Endothelial cell of umbilical vein (primary cell): ENCODE measurements at regions not wholly inside any gene's neighbourhood (a gene's known extent, or its start where the extent isn't known, plus 50 kb on each side); places are given as distances from the start of the nearest gene placed in this dataset.

Experiments used
- BruUV-seq: library from RNA; stranded (reverse); fragments of 400-500 nt; replicated peaks from 2 replicates; lab custom pipeline; 2021; lab: Mats Ljungman, UMichigan
- CTCF ChIA-PET: fragments of 300-600, 350-600 bp; sonication (Branson Sonifier 250); formaldehyde crosslinking; loops from one replicate; lab custom pipeline; 2021; ENCODE audit warnings: antibody characterized with exemption, inconsistent platforms; lab: Charles Lee
- POLR2A ChIA-PET: fragments of 300-600, 350-600 bp; sonication (Branson Sonifier 250); formaldehyde crosslinking; loops from one replicate; lab custom pipeline; 2021; ENCODE audit warnings: antibody characterized with exemption, inconsistent platforms; lab: Charles Lee
- DNase-seq: peaks from one replicate; pipeline ENCODE4 v3.0.0-alpha.2; 2011; ENCODE audit warnings: low read depth, low spot score
- FAIRE-seq: peaks from 2 replicates; lab custom pipeline; 2011; peaks lifted over from hg19 to GRCh38; lab: Jason Lieb, UNC
- H2AFZ ChIP-seq: 2 replicates; pipeline ENCODE4 v1.6.0; 2012; ENCODE audit warnings: low read depth, low read length, control low read depth, inconsistent platforms
- H3K27ac ChIP-seq: 2 replicates; pipeline ENCODE4 v1.5.1; 2011; ENCODE audit warnings: low read depth, mild to moderate bottlenecking, control low read depth, low read length, moderate library complexity; ENCODE audit not compliant: insufficient read depth
- H3K27me3 ChIP-seq, 2 experiments: 2 replicates each; pipeline versions ENCODE4 v1.6.0 to v1.6.1; 2011; ENCODE audit warnings: low read length in 2 of 2, mixed read lengths in 1 of 2; ENCODE audit not compliant: control insufficient read depth in 2 of 2, insufficient read depth in 2 of 2
- H3K36me3 ChIP-seq, 2 experiments: 2 replicates in 1 of 2; 3 replicates in 1 of 2; pipeline ENCODE4 v1.5.1; 2011; ENCODE audit warnings: low read length in 2 of 2, mild to moderate bottlenecking in 1 of 2, moderate library complexity in 1 of 2; ENCODE audit not compliant: control insufficient read depth in 2 of 2, insufficient read depth in 2 of 2; ENCODE audit errors: extremely low read depth in 1 of 2
- H3K4me1 ChIP-seq: 3 replicates; pipeline ENCODE4 v1.5.1; 2011; ENCODE audit warnings: mild to moderate bottlenecking, low read length; ENCODE audit not compliant: control insufficient read depth, insufficient read depth; ENCODE audit errors: extremely low read depth
- H3K4me2 ChIP-seq: 2 replicates; pipeline ENCODE4 v1.6.1; 2011; ENCODE audit warnings: low read length, control low read depth, mixed read lengths; ENCODE audit not compliant: insufficient read depth
- H3K4me3 ChIP-seq, 3 experiments: fragments of 200-600 bp in 1 of 3; sonication (generic), shearing (Covaris generic) in 1 of 3; replicated peaks in 1 of 3; 2 replicates each; pipeline ENCODE4 v1.5.1; 2011 to 2016; ENCODE audit warnings: control low read depth in 3 of 3, low read length in 3 of 3, mild to moderate bottlenecking in 2 of 3, inconsistent platforms in 1 of 3, low read depth in 1 of 3, moderate library complexity in 1 of 3; ENCODE audit not compliant: insufficient read depth in 1 of 3
- H3K79me2 ChIP-seq: 2 replicates; pipeline ENCODE4 v1.6.0; 2012; ENCODE audit warnings: low read length, inconsistent platforms; ENCODE audit not compliant: control insufficient read depth, insufficient read depth
- H3K9ac ChIP-seq: replicated peaks from 2 replicates; pipeline ENCODE3; 2011; ENCODE audit warnings: low read length, control low read depth; ENCODE audit not compliant: insufficient read depth; ENCODE audit errors: extremely low read depth
- H3K9me1 ChIP-seq: replicated peaks from 3 replicates; pipeline ENCODE4 v1.6.0; 2011; ENCODE audit warnings: mild to moderate bottlenecking, low read length; ENCODE audit not compliant: control insufficient read depth, insufficient read depth; ENCODE audit errors: extremely low read depth
- H3K9me3 ChIP-seq: replicated peaks from 2 replicates; pipeline ENCODE4 v1.5.1; 2012; ENCODE audit warnings: low read length, inconsistent platforms; ENCODE audit not compliant: control insufficient read depth, insufficient read depth
- H4K20me1 ChIP-seq: replicated peaks from 2 replicates; pipeline ENCODE3; 2011; ENCODE audit warnings: mild to moderate bottlenecking, low read length; ENCODE audit not compliant: control insufficient read depth, insufficient read depth; ENCODE audit errors: extremely low read depth
- FOS ChIP-seq: IDR thresholded peaks from 2 replicates; pipeline ENCODE4 v1.6.1; 2011; ENCODE audit warnings: mild to moderate bottlenecking, low read length, moderate library complexity, borderline replicate concordance; ENCODE audit not compliant: insufficient read depth
- GATA2 ChIP-seq: IDR thresholded peaks from 2 replicates; pipeline ENCODE4 v1.7.0; 2011; ENCODE audit warnings: low read depth, mild to moderate bottlenecking, moderate library complexity, mixed read lengths, low read length; ENCODE audit not compliant: insufficient read length, insufficient read depth
- MYC ChIP-seq: IDR thresholded peaks from one replicate; pipeline ENCODE4 v1.6.1; 2011; ENCODE audit warnings: mild to moderate bottlenecking, low read depth, low read length
- POLR2A ChIP-seq: IDR thresholded peaks from 2 replicates; pipeline ENCODE4 v1.6.1; 2012; ENCODE audit warnings: low read depth, mild to moderate bottlenecking, control low read depth, low read length
- POLR2AphosphoS5 ChIP-seq: IDR thresholded peaks from 2 replicates; pipeline ENCODE4 v1.6.1; 2012; ENCODE audit warnings: low read depth, mild to moderate bottlenecking, control low read depth, low read length, moderate library complexity; ENCODE audit not compliant: insufficient read depth
- dilution Hi-C: fragments of 300-500 bp; cut with MboI; formaldehyde crosslinking; loops from one replicate; pipeline ENCODE4 v1.15.0; 2019; ENCODE audit warnings: low sequenced_read_pairs; ENCODE audit not compliant: extremely low pct_ligation_motif_present
- intact Hi-C: fragments of 100-400 bp; cut with micrococcal nuclease; formaldehyde crosslinking; loops from one replicate; pipeline ENCODE4 v1.10.0; 2022
- TF ChIP-seq, protein P1 (sequence below): IDR thresholded peaks from 2 replicates; pipeline ENCODE4 v1.6.1; 2011; ENCODE audit not compliant: insufficient read depth, insufficient read length
- TF ChIP-seq, protein P2 (sequence below), 2 donors: IDR thresholded peaks; 1 replicate in 1 of 2; 2 replicates in 1 of 2; pipeline ENCODE4 v1.5.1; 2011; ENCODE audit warnings: low read length in 2 of 2, mild to moderate bottlenecking in 2 of 2, moderate library complexity in 2 of 2, control low read depth in 1 of 2, inconsistent platforms in 1 of 2, low read depth in 1 of 2; ENCODE audit not compliant: insufficient read depth in 1 of 2; ENCODE audit errors: extremely low read depth in 1 of 2

DNA sequence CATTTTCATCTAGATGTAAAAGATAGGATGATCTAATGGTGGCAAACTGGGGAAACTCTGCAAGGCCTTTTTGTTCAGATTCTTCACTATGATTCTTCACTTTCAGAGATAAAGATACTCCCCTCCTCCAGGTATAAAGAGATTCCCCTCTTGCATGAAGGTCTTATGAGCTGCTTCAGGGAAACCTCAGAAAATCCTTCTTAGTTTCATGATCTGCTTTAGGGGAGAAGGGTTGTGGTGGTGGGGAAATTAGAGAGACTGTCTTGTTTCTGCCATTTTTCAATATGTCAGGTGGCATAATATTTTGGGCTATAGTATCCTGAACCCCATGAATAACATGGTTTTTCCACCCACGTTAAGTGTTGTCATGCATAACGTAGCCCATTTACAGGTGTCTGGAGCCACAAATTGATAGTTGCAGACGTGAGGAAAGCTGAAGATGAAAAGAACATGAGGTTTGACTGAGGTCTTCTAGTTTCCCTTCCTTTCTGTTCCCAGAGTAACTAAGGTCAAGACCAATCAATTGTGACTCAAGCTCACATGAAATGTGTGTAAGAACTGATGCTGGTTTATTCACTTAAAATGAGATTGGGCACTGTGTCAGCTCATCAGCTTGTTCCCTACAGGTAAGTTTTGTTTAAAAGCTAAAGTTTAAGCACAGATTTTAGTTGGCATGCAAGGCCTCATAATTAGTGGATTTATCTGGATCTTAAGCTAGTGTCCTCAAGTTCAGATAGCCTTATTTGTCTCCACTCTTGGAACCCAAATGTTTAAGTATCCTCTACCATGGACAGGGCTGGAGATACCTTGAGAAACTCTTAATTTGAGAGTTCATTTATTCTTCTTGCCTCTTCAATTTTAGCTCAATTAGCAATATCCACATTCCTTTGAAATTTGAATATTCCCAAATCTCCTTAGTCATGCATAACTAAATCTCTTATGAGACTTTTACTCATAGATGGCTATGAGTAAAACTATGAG is 304.5 kb upstream of the FANCL start:
- dilution Hi-C loops (no loop called here), intact Hi-C loops (no loop called here)
- no peaks in the 10 kb centered on the region for H3K9me3 ChIP-seq
- no peak overlapping the region for H2AFZ ChIP-seq
- no peak overlapping the region for H3K9ac ChIP-seq
- BruUV-seq = no TSS peak
- no peak overlapping the region for H3K4me2 ChIP-seq
- no peak for FAIRE-seq
- no peak for DNase-seq
- H3K36me3 ChIP-seq = no peaks in the 10 kb centered on the region
- H3K9me1 ChIP-seq = no peaks in the 10 kb centered on the region
- POLR2A ChIA-PET = no interaction called here
- no peak overlapping the region for H3K4me3 ChIP-seq
- CTCF ChIA-PET = interaction anchor here (1.3 to 1.4 kb wide), 2 partner anchors 8 to 640 kb away, joined by 3 read pairs; no protein-coding TSS in a partner anchor
- TF ChIP-seq, protein P1, sequence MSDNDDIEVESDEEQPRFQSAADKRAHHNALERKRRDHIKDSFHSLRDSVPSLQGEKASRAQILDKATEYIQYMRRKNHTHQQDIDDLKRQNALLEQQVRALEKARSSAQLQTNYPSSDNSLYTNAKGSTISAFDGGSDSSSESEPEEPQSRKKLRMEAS = no peak
- TF ChIP-seq FOS (no peak), POLR2A (no peak), GATA2 (no peak), POLR2AphosphoS5 (no peak), MYC (no peak)
- TF ChIP-seq, protein P2, sequence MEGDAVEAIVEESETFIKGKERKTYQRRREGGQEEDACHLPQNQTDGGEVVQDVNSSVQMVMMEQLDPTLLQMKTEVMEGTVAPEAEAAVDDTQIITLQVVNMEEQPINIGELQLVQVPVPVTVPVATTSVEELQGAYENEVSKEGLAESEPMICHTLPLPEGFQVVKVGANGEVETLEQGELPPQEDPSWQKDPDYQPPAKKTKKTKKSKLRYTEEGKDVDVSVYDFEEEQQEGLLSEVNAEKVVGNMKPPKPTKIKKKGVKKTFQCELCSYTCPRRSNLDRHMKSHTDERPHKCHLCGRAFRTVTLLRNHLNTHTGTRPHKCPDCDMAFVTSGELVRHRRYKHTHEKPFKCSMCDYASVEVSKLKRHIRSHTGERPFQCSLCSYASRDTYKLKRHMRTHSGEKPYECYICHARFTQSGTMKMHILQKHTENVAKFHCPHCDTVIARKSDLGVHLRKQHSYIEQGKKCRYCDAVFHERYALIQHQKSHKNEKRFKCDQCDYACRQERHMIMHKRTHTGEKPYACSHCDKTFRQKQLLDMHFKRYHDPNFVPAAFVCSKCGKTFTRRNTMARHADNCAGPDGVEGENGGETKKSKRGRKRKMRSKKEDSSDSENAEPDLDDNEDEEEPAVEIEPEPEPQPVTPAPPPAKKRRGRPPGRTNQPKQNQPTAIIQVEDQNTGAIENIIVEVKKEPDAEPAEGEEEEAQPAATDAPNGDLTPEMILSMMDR (IDR thresholded peaks at IDR 0.05; ENCODE audit: extremely low read depth in 1 of 2, insufficient read depth in 1 of 2, low read depth in 1 of 2, low read length in 2 of 2) = no peak
- H3K27me3 ChIP-seq = peaks cover 2 to 4% of the 10 kb centered on the region in 2 experiments
- no peaks in the 10 kb centered on the region for H3K79me2 ChIP-seq
- H4K20me1 ChIP-seq = no peaks in the 10 kb centered on the region
- no peaks in the 10 kb centered on the region for H3K4me1 ChIP-seq
- no peak overlapping the region for H3K27ac ChIP-seq
